ENCODE measurements at regions not wholly inside any gene's neighbourhood (a gene's known extent, or its start where the extent isn't known, plus 50 kb on each side); places are given as distances from the start of the nearest gene placed in this dataset.

DNA sequence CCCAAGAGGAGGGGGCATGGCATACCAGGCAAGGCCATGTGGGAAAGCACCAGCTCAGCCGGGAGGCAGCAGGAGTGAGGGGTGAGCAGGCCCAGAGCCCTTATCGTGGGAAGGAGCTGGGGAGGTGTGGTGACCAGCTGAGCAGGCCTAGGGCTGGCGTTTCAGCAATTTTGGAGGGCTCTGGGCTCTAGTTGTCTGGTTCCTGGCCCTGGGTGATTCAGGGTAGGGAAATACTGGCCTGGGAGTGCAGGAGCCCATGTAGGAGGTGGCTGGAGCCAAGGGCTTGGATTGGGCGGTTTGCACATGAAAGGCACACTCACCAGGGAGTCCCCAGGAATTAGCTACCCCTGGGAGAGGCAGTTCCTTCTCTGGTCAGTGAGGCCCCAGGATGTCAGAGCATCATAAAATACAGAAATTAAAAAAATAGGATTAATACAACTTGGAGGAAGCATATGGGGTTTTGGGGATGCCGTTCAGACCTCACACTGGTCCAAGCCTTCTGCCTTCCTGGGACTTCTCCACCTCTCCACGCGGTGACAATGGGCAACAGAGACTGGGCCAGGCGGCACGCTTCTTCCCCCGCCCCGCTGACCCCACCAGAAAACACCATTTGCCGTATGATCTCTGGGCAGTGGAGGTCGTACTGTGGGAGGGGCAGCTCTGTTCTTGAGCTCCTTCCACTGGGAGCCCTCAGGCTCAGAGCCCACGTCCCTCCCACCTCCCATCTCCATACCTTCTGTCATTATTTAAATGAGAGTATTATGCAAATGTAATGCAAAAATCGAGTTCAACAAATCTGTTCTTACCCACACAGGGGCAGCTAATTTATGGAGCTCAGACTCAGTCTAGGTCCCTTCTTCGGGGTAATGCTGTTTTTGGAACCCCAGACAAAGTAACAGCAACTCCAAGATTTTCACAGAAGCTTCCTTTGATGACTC lies 133.0 kb upstream of the FAM20C start:
- intact Hi-C loops (cut with DNase I) = no loop called here
- Histone ChIP-seq H3K4me3 (no peak overlapping the region), H3K9me3 (no peaks in the 10 kb centered on the region), H3K4me1 (no peaks in the 10 kb centered on the region), H3K27me3 (no peaks in the 10 kb centered on the region), H3K27ac (no peak overlapping the region), H3K9ac (ENCODE audit: low read depth in 2 of 2, low read length in 2 of 2) (no peak overlapping the region), H3K36me3 (no peaks in the 10 kb centered on the region)
- no peak for DNase-seq
- no peak for TF ChIP-seq CTCF (IDR thresholded peaks at IDR 0.05)

GRCh38 chr7:60017-60675 lies 132.2 kb upstream of the FAM20C start:
- Histone ChIP-seq H3K27me3 (no peaks in the 10 kb centered on the region), H3K4me3 (no peak overlapping the region), H3K9me3 (no peaks in the 10 kb centered on the region), H3K4me1 (no peaks in the 10 kb centered on the region), H3K27ac (no peak overlapping the region), H3K9ac (ENCODE audit: low read depth in 2 of 2, low read length in 2 of 2) (no peak overlapping the region), H3K36me3 (no peaks in the 10 kb centered on the region)
- intact Hi-C loops (cut with DNase I) = no loop called here
- no peak for TF ChIP-seq CTCF (IDR thresholded peaks at IDR 0.05)
- DNase-seq = no peak

DNA sequence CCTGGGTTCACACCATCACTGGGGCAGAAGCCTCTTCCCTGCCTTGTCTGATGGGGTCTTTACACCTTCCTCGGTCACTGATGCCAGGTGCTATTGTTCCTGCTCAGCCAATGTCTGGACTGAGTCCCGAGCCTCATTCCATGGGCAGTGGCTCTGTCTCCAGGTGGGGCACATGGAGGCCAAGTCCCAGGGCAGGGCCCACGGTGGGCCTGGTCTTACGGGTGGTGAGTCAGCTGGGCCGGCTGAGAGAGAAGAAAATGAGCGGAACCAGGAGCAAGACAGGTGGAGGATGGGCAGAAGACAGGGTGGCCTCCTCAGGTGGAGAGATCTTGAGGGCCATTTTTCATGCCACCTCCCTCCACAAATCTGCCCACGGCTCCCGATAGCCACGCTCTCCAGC lies 131.7 kb upstream of the FAM20C start:
- no peak for DNase-seq
- intact Hi-C loops (cut with DNase I) = no loop called here
- no peaks in the 10 kb centered on the region for H3K4me1 ChIP-seq
- H3K9me3 ChIP-seq = no peaks in the 10 kb centered on the region
- H3K27me3 ChIP-seq = no peaks in the 10 kb centered on the region
- no peak overlapping the region for H3K4me3 ChIP-seq
- no peaks in the 10 kb centered on the region for H3K36me3 ChIP-seq
- no peak overlapping the region for H3K9ac ChIP-seq (ENCODE audit: low read depth in 2 of 2, low read length in 2 of 2)
- no peak overlapping the region for H3K27ac ChIP-seq
- TF ChIP-seq CTCF (IDR thresholded peaks at IDR 0.05) = no peak

DNA sequence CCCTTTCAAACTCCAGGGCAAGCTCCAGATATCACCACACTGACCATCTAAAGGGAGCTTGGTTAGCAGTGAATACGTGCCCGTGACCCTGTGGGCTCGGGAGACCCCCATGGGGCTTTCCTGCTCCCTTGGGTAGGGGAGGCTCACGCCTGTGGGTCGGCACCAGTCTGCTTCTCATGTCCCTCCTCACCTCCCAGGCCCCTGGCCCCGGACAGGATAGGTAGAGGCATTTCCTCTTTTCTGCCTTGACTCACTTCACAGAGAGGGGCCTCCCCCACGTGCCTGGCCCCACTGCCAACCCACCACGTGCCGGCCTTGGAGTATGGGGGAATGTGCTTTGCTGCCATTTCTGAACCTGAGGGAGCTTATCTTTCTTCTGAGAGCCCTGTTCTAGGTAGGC lies 131.3 kb upstream of the FAM20C start:
- no peak for DNase-seq
- H3K27me3 ChIP-seq = no peaks in the 10 kb centered on the region

More for the DNA sequence above, 131.3 kb upstream of the FAM20C start:
- Histone ChIP-seq H3K9me3 (no peaks in the 10 kb centered on the region), H3K36me3 (no peaks in the 10 kb centered on the region), H3K4me1 (no peaks in the 10 kb centered on the region), H3K9ac (ENCODE audit: low read depth in 2 of 2, low read length in 2 of 2) (no peak overlapping the region), H3K27ac (no peak overlapping the region), H3K4me3 (no peak overlapping the region)
- intact Hi-C loops (cut with DNase I) = no loop called here
- no peak for TF ChIP-seq CTCF (IDR thresholded peaks at IDR 0.05)

All from colonic mucosa (tissue), 4 donors.